ENCODE measurements at regions not wholly inside any gene's neighbourhood (a gene's known extent, or its start where the extent isn't known, plus 50 kb on each side); places are given as distances from the start of the nearest gene placed in this dataset.

- TF ChIP-seq EZH2 (IDR thresholded peaks at IDR 0.05; ENCODE audit: insufficient read depth, poor library complexity, severe bottlenecking) (no peak), EZH2phosphoT487 (IDR thresholded peaks at IDR 0.05; ENCODE audit: insufficient read depth, low read depth) (no peak)
These were observed 106.2 kb upstream of the FRMPD4 start for GRCh38 chrX:12032082-12032481.

All from GM23248 (cell line).